BLaER1 treated with 17β-estradiol and CSF1 and Interleukin-3, amounts not matched to agents 10 nM and 100 nM (cell line): ENCODE measurements at regions not wholly inside any gene's neighbourhood (a gene's known extent, or its start where the extent isn't known, plus 50 kb on each side); places are given as distances from the start of the nearest gene placed in this dataset.

Experiments used
- H3K27ac ChIP-seq, 11 experiments: shearing (Covaris generic); formaldehyde crosslinking; 2 replicates each; pipeline ENCODE4 v1.8.1; 2022
- H3K27me3 ChIP-seq, 11 experiments: shearing (Covaris generic); formaldehyde crosslinking; 2 replicates each; pipeline ENCODE4 v1.8.1; 2022
- H3K36me3 ChIP-seq, 11 experiments: shearing (Covaris generic); formaldehyde crosslinking; 2 replicates each; pipeline ENCODE4 v1.8.1; 2022
- H3K4me1 ChIP-seq, 10 experiments: shearing (Covaris generic); formaldehyde crosslinking; 2 replicates each; pipeline ENCODE4 v1.8.1; 2022
- H3K4me2 ChIP-seq, 11 experiments: shearing (Covaris generic); formaldehyde crosslinking; 2 replicates each; pipeline ENCODE4 v1.8.1; 2022
- H3K4me3 ChIP-seq, 10 experiments: shearing (Covaris generic); formaldehyde crosslinking; 2 replicates each; pipeline ENCODE4 v1.8.1; 2022
- H3K9ac ChIP-seq, 11 experiments: shearing (Covaris generic); formaldehyde crosslinking; 2 replicates each; pipeline ENCODE4 v1.8.1; 2022
- H3K9me3 ChIP-seq, 11 experiments: shearing (Covaris generic); formaldehyde crosslinking; replicated peaks in 1 of 11; 2 replicates each; pipeline ENCODE4 v1.8.1; 2022
- H4K20me1 ChIP-seq, 11 experiments: shearing (Covaris generic); formaldehyde crosslinking; 2 replicates each; pipeline ENCODE4 v1.8.1; 2022
- Cebpa-rat ChIP-seq, 11 experiments: shearing (Covaris generic); IDR thresholded peaks; 2 replicates each; pipeline ENCODE4 v1.8.1; 2022

DNA sequence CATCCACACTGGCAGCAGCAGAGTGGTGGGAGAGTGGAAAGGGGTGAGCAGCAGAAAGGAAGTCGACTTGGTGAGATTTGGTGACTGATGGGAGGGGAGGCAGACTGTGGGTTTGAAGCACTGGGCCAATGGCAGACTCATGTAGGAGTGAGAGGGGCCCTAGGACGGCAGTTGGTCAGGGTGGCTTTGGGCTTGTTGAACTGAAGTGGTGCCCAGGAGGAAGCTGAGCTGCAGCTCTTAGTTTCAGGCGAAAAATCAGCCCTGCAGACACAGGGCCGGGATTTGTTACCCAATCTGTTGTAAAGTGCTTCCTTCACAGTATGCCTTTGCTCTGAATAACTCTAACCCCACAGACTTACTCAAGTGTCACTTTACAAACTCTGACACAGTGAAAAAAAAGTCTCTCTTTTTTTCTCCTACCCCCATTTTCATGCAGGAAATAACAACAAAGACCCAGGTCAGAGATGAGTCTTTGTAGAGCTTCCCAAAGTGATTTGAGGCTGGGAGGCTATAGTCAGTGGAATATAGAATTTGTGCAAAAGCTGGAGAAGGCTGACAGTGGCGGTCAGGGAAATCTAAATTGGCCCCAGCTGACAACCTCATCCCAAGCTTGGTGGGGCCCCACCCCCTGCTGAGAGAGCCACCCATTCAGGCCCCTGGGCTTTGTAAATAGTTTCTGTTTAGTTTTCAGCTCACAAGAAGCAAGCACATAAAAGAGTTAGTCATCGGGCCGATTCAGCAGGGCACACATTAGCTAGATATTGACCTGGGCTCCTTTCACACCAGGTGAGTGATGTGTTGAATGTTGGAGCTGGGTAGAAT is 226.9 kb downstream of the VAPA start:
- no peaks in the 10 kb centered on the region for H3K27me3 ChIP-seq
- no peaks in the 10 kb centered on the region for H3K36me3 ChIP-seq
- no peak overlapping the region for H3K4me3 ChIP-seq
- H3K4me1 ChIP-seq: peaks cover 0 to 13% (median 2%) of the 10 kb centered on the region in 10 experiments; a peak in 4 of 20 replicates
- H3K9ac ChIP-seq: no peak overlapping the region
- no peak for TF ChIP-seq Cebpa-rat (IDR thresholded peaks at IDR 0.05)
- H3K27ac ChIP-seq: no peak overlapping the region
- H3K4me2 ChIP-seq: peak overlapping the region in 3 of 11 experiments; percentile 1 to 30 (median 4); a peak in 1 of 22 replicates
- H4K20me1 ChIP-seq: no peaks in the 10 kb centered on the region
- H3K9me3 ChIP-seq: no peaks in the 10 kb centered on the region; a peak in 1 of 22 replicates

- peaks cover 0 to 13% (median 2%) of the 10 kb centered on the region in 10 experiments; a peak in 4 of 20 replicates for H3K4me1 ChIP-seq
- no peaks in the 10 kb centered on the region for H3K36me3 ChIP-seq
- no peaks in the 10 kb centered on the region for H3K27me3 ChIP-seq
- no peak overlapping the region for H3K27ac ChIP-seq
- no peak overlapping the region for H3K9ac ChIP-seq
- no peak overlapping the region for H3K4me2 ChIP-seq
- H4K20me1 ChIP-seq: no peaks in the 10 kb centered on the region
- no peak for TF ChIP-seq Cebpa-rat (IDR thresholded peaks at IDR 0.05)
- no peaks in the 10 kb centered on the region; a peak in 1 of 22 replicates for H3K9me3 ChIP-seq
- no peak overlapping the region for H3K4me3 ChIP-seq
Measured at GRCh38 chr18:10141559-10141958, 227.7 kb downstream of the VAPA start.

- Histone ChIP-seq H3K9me3 (no peaks in the 10 kb centered on the region; a peak in 1 of 22 replicates), H3K4me3 (no peak overlapping the region), H3K27ac (no peak overlapping the region), H3K27me3 (no peaks in the 10 kb centered on the region), H3K9ac (no peak overlapping the region), H4K20me1 (no peaks in the 10 kb centered on the region), H3K4me2 (no peak overlapping the region), H3K4me1 (peaks cover 0 to 13% (median 2%) of the 10 kb centered on the region in 10 experiments; a peak in 4 of 20 replicates), H3K36me3 (no peaks in the 10 kb centered on the region)
- no peak for TF ChIP-seq Cebpa-rat (IDR thresholded peaks at IDR 0.05)
Measured at GRCh38 chr18:10142056-10142455, 228.2 kb downstream of the VAPA start.

- TF ChIP-seq Cebpa-rat (IDR thresholded peaks at IDR 0.05): no peak
- H3K9me3 ChIP-seq: no peaks in the 10 kb centered on the region
- no peaks in the 10 kb centered on the region for H3K36me3 ChIP-seq
- no peaks in the 10 kb centered on the region for H4K20me1 ChIP-seq
- no peak overlapping the region for H3K4me3 ChIP-seq
- no peak overlapping the region for H3K27ac ChIP-seq
- H3K9ac ChIP-seq: no peak overlapping the region
- no peaks in the 10 kb centered on the region for H3K27me3 ChIP-seq
- no peak overlapping the region for H3K4me2 ChIP-seq
- H3K4me1 ChIP-seq: peaks cover 0 to 13% (median 2%) of the 10 kb centered on the region in 10 experiments; a peak in 4 of 20 replicates
Measured at GRCh38 chr18:10142496-10143160, 228.8 kb downstream of the VAPA start.

DNA sequence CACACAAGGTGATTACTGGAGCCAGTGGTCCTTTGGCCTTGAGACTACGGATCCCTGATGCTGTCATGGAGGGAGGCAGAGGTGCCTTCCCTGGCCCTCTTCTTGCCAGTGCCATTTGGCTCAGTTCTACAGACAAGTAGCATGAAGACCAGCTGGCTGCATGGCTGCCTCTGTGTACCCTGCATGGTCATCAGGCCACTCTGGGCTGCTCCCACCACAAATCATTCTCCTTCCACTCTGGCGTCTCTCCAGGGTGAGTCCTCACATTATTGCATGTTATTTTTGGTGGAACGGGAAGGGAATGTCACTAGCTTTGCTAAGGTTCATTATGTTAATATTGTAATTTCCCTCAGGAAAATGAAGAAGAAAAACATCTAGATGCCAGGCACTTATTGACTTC is 229.8 kb downstream of the VAPA start:
- no peaks in the 10 kb centered on the region for H4K20me1 ChIP-seq

GRCh38 chr18:10145546-10145945 is 231.7 kb downstream of the VAPA start:
- Histone ChIP-seq H3K27ac (no peak overlapping the region), H3K9ac (no peak overlapping the region), H4K20me1 (no peaks in the 10 kb centered on the region), H3K36me3 (no peaks in the 10 kb centered on the region), H3K27me3 (no peaks in the 10 kb centered on the region), H3K9me3 (peaks cover 0 to 3% (median 0%) of the 10 kb centered on the region in 11 experiments; a peak in 2 of 22 replicates), H3K4me2 (no peak overlapping the region), H3K4me3 (no peak overlapping the region), H3K4me1 (peaks cover 0 to 3% (median 0%) of the 10 kb centered on the region in 10 experiments; a peak in 2 of 20 replicates)
- no peak for TF ChIP-seq Cebpa-rat (IDR thresholded peaks at IDR 0.05)

More for the DNA sequence above, 229.8 kb downstream of the VAPA start:
- Histone ChIP-seq H3K9ac (no peak overlapping the region), H3K27me3 (no peaks in the 10 kb centered on the region), H3K9me3 (no peaks in the 10 kb centered on the region), H3K4me1 (peaks cover 0 to 13% (median 2%) of the 10 kb centered on the region in 10 experiments; a peak in 4 of 20 replicates), H3K4me2 (no peak overlapping the region), H3K4me3 (no peak overlapping the region), H3K27ac (no peak overlapping the region), H3K36me3 (no peaks in the 10 kb centered on the region)
- no peak for TF ChIP-seq Cebpa-rat (IDR thresholded peaks at IDR 0.05)

DNA sequence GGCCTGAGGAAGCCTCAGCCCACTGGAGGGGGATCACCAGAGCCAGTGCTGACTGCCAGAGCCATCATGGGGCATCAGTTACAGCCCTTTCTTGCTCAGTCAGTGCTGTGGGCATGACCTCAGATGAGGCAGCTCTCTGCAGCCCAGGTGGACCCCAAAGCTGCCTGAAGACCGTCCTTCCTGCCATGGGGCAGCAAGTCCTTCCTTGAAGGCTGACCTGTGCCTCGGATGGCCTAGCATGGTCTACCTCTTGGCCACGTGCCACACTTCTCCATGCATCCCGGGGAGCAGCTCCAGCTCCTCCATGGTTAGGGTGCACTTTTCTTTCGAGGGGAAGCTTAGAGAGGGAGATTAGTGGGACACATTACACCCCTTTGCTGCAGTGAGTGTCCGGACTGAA is 233.4 kb downstream of the VAPA start:
- no peak overlapping the region for H3K4me3 ChIP-seq
- H3K9ac ChIP-seq: no peak overlapping the region
- no peaks in the 10 kb centered on the region for H3K27me3 ChIP-seq
- H3K4me1 ChIP-seq: no peaks in the 10 kb centered on the region
- H3K9me3 ChIP-seq: peaks cover 0 to 6% (median 0%) of the 10 kb centered on the region in 11 experiments; a peak in 2 of 22 replicates
- no peak overlapping the region for H3K27ac ChIP-seq
- no peaks in the 10 kb centered on the region for H3K36me3 ChIP-seq
- H3K4me2 ChIP-seq: no peak overlapping the region
- H4K20me1 ChIP-seq: no peaks in the 10 kb centered on the region
- TF ChIP-seq Cebpa-rat (IDR thresholded peaks at IDR 0.05): no peak

GRCh38 chr18:10147752-10148151 is 233.9 kb downstream of the VAPA start:
- Histone ChIP-seq H3K27ac (no peak overlapping the region), H3K9ac (no peak overlapping the region), H3K27me3 (no peaks in the 10 kb centered on the region), H3K36me3 (no peaks in the 10 kb centered on the region), H3K9me3 (peaks cover 0 to 6% (median 0%) of the 10 kb centered on the region in 11 experiments; a peak in 2 of 22 replicates), H4K20me1 (no peaks in the 10 kb centered on the region), H3K4me1 (no peaks in the 10 kb centered on the region), H3K4me2 (no peak overlapping the region), H3K4me3 (no peak overlapping the region)
- no peak for TF ChIP-seq Cebpa-rat (IDR thresholded peaks at IDR 0.05)

- Histone ChIP-seq H3K4me1 (no peaks in the 10 kb centered on the region), H3K4me2 (no peak overlapping the region), H3K27me3 (no peaks in the 10 kb centered on the region), H3K27ac (no peak overlapping the region), H3K9ac (no peak overlapping the region), H3K36me3 (no peaks in the 10 kb centered on the region), H4K20me1 (no peaks in the 10 kb centered on the region), H3K9me3 (peaks cover 0 to 6% (median 0%) of the 10 kb centered on the region in 11 experiments; a peak in 2 of 22 replicates), H3K4me3 (no peak overlapping the region)
- TF ChIP-seq Cebpa-rat (IDR thresholded peaks at IDR 0.05): no peak
Measured at GRCh38 chr18:10148189-10148929, 234.5 kb downstream of the VAPA start.
